Kidney tubule cell (primary cell): ENCODE measurements at regions not wholly inside any gene's neighbourhood (a gene's known extent, or its start where the extent isn't known, plus 50 kb on each side); places are given as distances from the start of the nearest gene placed in this dataset.

Experiments
- DNase-seq: peaks from one replicate; pipeline ENCODE4 v3.0.0-alpha.2; 2018; ENCODE audit warnings: low spot score

DNA sequence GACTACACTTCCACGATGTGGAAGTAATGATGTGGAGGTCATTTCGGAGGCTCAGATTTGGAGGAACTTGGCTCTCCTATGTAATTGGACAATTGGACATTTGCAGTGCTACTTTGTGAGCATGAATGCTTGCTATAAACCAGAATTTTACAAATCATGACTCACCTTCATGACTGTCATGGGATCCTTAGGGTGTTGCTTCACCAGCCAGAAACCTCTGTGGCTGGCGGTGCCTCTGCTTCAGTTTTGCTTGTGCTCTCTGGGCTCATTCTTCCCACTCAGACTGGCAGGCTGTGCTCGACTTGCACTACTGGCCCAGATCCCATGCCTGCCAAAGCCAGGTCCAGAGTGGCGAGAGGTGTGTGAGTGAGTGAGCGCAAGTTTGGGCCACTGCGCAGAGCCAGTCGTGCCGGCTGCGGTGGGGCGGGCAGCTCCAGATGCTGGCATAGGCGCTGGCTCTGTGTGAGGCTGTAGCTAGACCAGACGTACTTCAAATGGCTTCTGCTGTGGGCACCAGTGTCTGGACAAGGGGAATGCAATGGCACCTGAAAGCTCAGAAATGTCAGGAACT is 387.8 kb downstream of the AEBP2 start:
- no peak for DNase-seq

DNA sequence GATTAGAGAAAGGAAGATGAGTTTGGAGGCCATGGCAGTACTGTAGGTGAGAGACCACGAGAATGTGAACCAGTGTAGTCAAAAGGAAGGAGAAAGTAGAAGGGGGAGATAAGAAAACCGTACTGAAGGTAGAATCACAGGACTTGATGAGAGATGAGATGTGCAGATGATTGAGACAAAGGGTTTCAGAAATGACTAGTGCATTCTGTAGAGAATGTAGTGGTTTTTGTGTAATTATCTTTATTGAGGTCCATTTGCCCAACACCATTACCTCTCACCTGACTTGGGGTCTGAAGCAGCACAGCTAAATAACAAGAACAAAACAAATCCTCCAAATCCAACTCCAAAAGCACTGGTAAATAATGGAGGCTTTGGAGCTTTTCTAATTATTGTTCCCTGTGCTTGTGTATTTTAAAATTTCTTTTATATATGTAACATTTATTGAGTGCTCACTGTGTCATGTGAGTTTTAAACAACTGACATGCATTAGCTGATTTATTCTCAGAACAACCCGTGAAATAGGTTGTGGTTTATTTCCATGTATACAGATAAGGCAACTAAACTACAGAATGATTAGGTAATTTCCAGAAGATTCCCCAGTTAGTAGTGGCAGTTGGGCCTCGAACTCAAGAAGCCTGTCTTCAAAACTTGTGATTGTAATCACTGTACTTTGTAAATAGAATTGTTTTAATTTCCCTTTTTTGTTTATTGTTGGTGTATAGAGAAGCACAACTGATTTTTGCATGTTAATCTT is 390.0 kb downstream of the AEBP2 start:
- no peak for DNase-seq

GRCh38 chr12:19830446-19830845 is 391.2 kb downstream of the AEBP2 start:
- DNase-seq, result no peak

DNA sequence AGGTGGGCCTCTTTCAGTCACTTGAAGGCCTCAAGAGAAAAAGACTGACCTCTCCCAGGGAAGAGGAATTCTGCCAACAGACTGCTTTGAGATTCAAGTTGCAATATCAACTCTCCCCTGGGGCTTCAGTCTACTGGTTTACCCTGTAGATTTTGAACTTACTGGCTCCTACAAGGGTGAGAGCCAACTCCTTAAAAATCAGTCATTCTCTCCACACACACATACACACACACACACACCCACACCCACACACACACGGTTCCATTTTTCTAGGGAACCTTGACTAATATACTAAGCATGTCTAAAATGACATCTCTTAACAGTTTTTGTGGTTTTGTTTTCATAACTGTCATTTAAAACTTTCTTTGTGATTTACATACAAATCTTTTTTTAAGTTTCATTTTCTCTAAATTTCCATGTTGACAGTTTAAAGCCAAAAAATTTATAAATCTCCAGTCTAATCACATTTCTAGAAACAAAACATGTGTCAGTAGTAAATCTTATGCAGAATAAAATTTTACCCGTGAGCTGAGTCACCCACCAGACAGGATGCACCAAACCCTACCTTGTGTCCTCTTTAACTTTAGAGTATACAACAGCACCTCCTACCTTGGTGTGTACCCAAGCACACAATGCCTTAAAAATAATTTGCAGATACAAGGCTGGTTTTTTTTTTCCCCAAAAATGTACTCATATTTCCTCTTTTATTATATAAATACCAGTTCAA is 394.6 kb downstream of the AEBP2 start:
- peak; percentile 24 for DNase-seq

DNA sequence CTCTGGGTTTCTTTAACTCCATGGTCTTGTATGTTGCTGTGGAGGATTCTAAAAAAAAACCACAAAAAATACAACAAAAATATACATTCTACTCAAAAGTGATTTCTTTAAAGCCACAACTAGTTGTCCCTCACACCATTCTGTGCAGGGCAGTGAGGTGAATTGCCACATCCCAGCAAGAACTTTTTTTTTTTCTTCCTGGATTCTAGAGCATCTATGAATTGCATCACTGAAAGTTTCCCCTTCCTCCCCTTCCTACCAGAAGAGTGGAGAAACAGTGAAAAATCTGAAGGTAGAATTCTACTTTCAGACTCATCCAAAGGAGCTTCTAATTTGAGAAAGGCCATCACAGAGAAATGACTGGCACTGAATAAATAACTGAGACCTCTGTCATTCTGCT is 395.3 kb downstream of the AEBP2 start:
- DNase-seq, result no peak

DNA sequence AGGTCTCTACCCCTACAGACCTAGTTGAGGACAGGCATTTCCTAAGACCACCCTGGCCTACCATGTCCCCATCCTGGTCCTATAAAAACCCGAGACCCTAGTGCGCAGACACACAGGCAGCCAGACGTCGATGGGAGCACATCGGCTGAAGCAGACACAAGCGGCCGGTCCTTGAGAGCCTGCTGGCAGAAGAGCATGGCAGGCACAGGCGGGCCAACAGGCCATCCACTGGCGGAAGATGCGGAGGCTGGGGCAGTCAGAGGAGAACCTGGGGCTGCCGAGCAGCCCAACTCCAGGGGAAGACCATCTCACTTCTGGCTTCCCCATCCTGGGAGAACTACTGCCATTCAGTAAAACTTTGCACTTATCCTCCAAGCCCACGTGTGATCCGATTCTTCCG is 396.8 kb downstream of the AEBP2 start:
- no peak for DNase-seq

- no peak for DNase-seq
Observed at GRCh38 chr12:19836456-19836855, 397.2 kb downstream of the AEBP2 start.

DNA sequence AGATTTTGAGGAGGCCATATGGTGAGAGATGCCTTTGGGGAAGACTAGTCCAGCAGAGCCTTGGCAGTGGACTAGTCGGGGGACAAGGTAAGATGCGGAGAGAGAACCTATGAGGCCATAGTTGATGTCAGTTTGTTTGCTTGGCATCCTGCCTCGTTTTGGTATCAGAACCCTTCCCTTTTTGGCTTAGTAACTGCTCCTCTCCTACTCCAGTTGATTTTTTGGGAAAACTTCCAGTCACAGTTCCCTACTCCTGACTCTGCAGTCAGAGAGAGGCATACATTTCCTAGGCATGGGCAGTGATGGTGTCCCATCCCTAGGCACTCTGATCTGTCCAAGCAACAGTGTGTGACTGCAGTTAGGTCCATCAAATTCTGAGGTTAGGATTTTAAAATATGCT is 398.3 kb downstream of the AEBP2 start:
- DNase-seq, result no peak

DNA sequence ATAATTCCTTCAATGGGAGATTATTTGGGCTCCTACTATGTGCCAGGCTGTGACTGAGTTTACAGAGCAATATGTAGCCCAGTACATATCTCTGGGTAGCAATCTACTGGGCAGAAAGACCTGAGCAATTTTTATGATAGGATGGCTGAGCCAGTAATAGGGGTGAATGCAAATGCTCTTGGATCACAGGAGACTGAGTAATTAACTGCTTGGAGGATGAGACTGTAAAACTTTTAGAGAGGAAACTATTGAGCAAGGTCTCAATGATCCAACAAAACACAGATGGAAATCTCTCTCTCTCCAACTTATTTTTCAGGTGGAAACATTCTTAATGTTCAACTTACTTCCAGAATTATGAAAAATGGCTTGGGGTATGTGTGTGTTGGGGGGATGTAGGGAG is 402.2 kb downstream of the AEBP2 start:
- DNase-seq, result no peak

- no peak for DNase-seq
Observed at GRCh38 chr12:19842116-19842515, 402.8 kb downstream of the AEBP2 start.

DNA sequence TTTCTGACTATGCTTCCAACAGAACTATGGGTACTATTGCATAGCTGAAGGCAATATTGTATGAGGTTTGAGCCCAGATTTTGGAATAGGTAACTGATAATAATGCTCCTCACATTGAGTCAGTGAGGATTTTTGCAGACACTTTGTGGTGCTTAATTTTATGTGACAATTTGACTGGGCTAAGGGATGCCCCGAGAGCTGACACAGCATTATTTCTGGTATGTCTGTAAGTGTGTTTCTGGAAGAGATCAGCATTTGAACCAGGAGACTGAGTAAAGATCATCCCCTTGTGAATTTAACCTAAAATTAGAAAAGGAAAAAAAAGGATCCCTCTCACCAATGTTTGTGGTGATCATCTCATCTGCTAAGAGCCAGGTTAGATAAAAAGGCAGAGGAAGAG is 404.9 kb downstream of the AEBP2 start:
- no peak for DNase-seq

GRCh38 chr12:19846574-19846973 is 407.3 kb downstream of the AEBP2 start:
- DNase-seq, result peak; percentile 42

DNA sequence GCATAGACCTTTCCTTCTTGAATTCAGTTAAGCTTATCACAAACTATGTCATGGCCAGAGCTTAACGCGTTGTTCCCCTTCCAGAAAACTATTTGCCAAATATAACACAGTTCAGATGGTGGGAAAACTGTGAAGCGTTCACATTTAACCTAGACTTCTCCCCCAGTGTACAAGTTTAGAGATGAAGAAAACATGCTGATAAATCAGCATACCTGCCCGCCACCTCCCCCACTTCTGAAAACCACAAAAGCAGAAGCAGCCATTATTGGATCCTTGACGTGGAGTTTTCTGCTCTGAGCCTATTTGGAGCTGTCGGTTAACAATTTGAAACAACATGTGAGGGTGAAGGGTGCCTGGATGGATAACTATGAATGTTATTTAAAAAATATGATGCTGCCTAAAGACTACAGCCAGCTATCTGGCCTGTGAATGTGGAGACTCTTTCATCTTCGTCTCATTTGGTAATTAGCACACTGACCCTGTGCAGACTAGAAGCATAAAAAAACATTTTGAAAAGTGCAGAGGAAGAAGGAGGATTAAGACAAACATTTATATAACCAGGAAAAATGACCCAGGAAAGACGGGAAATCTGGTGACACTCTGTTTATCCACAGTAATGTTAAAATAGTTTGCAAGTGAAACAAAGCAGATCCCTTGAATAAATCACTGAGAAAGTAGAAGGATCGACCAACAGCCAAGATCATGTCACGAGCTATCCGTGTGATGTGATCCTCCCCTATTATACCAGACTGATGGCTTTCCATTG is 408.2 kb downstream of the AEBP2 start:
- DNase-seq, result peak; percentile 6

DNA sequence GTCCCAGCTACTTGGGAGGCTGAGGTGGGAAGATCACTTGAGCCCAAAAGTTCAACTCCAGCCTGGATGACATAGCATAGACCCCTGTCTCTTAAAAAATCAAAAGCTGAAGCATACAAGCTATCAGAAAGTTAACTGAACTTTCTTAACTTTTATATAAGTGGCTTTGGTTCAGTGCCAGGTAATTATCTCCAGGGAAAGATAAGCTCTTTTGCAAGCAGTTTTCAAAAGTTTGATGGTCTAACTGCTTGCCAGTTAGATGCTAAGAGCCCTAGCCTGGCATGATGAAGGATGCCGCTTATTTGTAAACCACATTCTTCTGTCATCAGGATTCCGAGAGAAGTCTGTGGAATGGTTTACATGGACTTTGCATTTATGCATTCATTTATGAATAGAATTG is 409.1 kb downstream of the AEBP2 start:
- no peak for DNase-seq

DNA sequence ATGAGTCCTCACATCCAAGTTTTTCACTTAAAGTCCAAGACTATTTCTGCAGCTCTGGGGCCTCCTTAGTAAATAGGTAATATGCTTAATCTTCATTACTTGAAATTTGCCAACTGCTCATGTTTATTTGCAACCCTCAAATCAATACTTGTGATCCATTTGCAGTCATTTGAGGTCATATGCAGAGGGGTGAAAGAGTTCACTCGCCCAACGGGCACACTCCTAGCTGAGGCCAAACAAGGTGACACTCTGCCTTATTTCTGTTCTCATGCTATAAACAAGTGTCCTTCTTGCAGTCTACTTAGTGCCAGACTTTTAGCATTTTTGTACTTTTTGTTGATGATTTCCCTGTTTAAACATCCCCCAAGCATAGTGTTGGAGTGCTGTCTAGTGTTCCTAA is 409.9 kb downstream of the AEBP2 start:
- no peak for DNase-seq

GRCh38 chr12:19850346-19851065 is 411.2 kb downstream of the AEBP2 start:
- DNase-seq, result peak; percentile 36

DNA sequence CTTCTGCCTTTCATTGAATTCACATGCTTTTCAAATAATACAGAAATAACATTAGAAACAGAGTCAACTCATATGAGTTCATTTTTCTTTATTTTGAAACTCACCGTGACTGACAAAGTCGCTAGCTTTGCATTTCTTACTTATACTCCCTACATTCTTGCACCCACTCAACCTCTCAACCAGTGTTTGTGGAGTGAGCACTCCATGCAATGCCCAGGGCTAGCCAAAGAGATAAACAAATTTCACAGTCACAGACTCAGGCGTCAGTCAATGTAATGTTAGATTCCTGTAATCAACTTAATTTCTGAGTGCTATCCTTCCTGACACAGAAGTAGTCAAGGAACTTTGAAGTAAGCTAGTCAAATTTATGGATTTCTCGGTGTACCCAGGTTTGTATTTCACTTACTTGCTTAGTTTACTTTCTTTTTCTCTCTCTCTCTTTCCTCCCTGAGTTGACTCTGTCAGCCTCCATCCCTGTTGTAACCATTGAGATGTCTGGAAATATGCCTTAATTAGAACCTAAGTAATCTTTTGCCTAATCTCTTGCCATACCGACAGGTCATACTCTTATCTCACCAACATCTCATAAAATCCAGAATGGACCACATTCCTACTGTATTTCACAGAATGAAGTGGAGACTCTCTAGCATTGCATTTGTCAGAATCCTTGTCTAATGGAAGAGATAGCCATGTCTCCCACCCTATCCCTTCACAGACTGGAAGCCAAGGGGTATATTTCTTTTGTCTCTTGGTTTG is 413.0 kb downstream of the AEBP2 start:
- DNase-seq, result no peak

GRCh38 chr12:19855851-19856250 is 416.6 kb downstream of the AEBP2 start:
- no peak for DNase-seq

DNA sequence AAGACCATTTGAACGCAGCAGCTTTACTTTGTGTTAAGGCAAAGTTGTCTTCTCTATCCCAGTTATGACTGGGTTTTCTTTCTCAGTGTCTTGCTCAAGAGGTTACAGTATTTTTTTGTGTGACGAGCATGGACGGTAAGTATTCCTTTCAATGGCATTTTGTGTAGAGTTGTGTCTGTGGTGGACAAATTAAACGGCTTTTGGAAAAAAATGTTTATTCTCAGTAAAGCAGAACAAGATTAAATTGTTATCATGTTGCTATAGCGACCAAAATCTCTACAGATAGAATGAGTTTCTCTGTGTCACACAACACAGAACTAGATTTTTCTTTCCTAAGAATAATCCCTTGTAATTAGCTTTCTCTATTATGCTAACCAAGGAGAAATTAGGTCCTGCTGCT is 417.1 kb downstream of the AEBP2 start:
- no peak for DNase-seq

- no peak for DNase-seq
Observed at GRCh38 chr12:19857204-19857603, 417.9 kb downstream of the AEBP2 start.

GRCh38 chr12:19867151-19867550 is 427.9 kb downstream of the AEBP2 start:
- DNase-seq, result no peak
